ENCODE measurements at regions not wholly inside any gene's neighbourhood (a gene's known extent, or its start where the extent isn't known, plus 50 kb on each side); places are given as distances from the start of the nearest gene placed in this dataset.
A peak's percentile ranks its signal among the peaks of the same experiment; 100 is the strongest.

DNA sequence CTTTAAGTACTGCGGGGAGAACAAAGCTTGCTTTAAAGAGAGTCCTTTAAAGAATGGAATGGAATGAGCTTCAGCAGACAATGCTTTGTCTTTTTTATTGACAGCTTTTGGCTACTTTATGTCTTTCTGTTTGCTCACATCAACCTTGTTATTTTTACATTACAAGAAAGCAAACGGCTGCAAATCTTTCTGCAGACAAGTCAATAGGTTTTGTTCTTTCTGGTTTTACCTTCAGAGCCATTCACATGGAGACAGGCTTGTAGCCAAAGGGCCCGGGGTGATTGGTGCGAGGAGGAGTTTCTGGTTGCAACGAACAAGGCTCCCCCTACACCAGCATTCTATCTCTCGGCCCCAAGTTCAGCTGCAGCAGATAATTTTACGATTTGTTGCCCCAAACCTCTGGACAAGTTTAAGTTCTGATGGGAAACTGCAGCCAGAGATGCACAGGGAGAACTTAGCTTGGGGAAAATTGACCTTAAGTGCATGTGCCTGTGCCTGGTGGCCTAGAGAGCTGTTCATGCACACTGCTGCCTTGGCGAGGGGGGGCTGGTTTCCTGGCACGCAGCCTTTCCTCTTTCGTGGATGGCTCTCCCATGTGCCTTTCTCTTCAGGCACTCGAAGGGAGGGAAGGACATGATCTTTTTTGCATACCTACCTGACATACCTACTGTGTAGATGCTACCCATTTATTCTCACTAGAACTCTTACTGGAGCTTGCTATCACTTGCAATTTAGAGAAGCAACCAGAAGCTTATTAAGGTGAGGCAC is 543.2 kb downstream of the DCDC2C start:
- DNase-seq (ENCODE audit: low read depth in 4 of 6, low spot score in 6 of 6): peak in 1 of 6 donors; percentile 32
- Histone ChIP-seq H3K36me3 (ENCODE audit: control insufficient read depth, insufficient read depth, low read length) (no peaks in the 10 kb centered on the region), H3K27me3 (ENCODE audit: control insufficient read depth, insufficient read depth, low read length) (no peaks in the 10 kb centered on the region), H3K4me1 (ENCODE audit: control insufficient read depth, insufficient read depth, low read length) (no peaks in the 10 kb centered on the region), H3K27ac (ENCODE audit: low read depth, low read length) (no peak overlapping the region), H3K9me3 (ENCODE audit: control insufficient read depth, insufficient read depth, low read length) (no peaks in the 10 kb centered on the region), H3K4me3 (ENCODE audit: low read depth, low read length) (no peak overlapping the region)
- 13% methylated on average over 1 of the region's 11 CpGs for WGBS (ENCODE audit: insufficient coverage)

DNA sequence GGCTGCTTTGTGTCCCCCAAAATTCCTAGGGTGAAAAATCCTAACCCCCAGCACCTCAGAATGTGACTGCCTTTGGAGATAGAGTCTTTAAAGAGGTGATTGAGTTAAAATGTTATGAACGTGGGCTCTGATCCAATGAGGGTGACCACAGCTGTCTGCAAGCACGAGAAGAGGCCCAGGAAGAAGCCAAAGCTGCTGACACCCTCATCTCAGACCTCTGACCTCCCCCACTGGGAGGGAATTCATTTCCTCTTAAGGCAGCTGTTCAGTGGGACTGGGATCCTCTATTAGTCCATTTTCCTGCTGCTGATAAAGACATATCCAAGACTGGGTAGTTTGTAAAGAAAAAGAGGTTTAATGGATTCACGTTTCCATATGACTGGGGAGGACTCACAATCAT is 544.4 kb downstream of the DCDC2C start:
- Histone ChIP-seq H3K27ac (ENCODE audit: low read depth, low read length) (no peak overlapping the region), H3K4me1 (ENCODE audit: control insufficient read depth, insufficient read depth, low read length) (no peaks in the 10 kb centered on the region), H3K36me3 (ENCODE audit: control insufficient read depth, insufficient read depth, low read length) (no peaks in the 10 kb centered on the region), H3K27me3 (ENCODE audit: control insufficient read depth, insufficient read depth, low read length) (no peaks in the 10 kb centered on the region), H3K9me3 (ENCODE audit: control insufficient read depth, insufficient read depth, low read length) (no peaks in the 10 kb centered on the region), H3K4me3 (ENCODE audit: low read depth, low read length) (no peak overlapping the region)
- DNase-seq (ENCODE audit: low read depth in 4 of 6, low spot score in 6 of 6): no peak
- WGBS (ENCODE audit: insufficient coverage): 75% methylated on average over 1 of the region's 3 CpGs

DNA sequence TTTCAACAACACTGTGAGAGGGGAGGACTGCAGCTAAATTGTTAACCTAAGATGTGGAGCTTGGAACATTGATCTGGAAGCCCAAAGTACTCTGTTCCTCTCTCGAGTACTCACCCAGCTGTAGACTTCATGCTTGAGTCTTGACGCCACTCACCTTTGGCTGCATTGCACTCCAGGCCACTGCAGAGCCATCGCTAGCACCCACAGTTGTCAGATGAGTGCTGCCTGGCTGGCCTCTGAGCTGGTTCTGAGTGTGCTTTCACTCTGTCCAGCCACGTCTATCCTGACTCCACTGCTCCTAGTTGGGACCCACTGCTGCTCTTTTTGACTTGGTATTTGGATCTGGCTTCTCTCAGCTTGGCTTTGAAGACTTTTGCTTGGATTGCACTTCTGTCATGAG is 552.1 kb downstream of the DCDC2C start:
- Histone ChIP-seq H3K27ac (ENCODE audit: low read depth, low read length) (no peak overlapping the region), H3K27me3 (ENCODE audit: control insufficient read depth, insufficient read depth, low read length) (no peaks in the 10 kb centered on the region), H3K4me3 (ENCODE audit: low read depth, low read length) (no peak overlapping the region), H3K9me3 (ENCODE audit: control insufficient read depth, insufficient read depth, low read length) (no peaks in the 10 kb centered on the region), H3K4me1 (ENCODE audit: control insufficient read depth, insufficient read depth, low read length) (no peaks in the 10 kb centered on the region), H3K36me3 (ENCODE audit: control insufficient read depth, insufficient read depth, low read length) (no peaks in the 10 kb centered on the region)
- 98% methylated on average over 4 of the region's 4 CpGs for WGBS (ENCODE audit: insufficient coverage)
- no peak for DNase-seq (ENCODE audit: low read depth in 4 of 6, low spot score in 6 of 6)

DNA sequence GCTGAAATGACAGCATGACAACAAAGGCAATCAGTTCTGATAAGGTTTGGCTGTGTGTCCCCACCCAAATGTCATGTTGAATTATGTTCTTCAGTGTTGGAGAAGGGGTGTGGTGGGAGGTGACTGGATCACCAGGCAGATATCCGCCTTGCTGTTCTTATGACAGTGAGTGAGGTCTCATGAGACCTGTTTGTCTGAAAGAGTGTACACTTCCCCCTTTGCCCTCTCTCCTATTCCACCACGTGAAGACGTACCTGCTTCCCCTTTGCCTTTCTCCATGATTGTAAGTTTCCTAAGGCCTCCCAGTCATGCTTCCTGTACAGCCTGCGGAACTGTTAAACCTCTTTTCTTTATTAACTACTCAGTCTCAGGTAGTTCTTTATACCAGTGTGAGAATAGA is 553.0 kb downstream of the DCDC2C start:
- no CpG with 5 or more reads among the region's 4 CpGs for WGBS (ENCODE audit: insufficient coverage)
- no peak overlapping the region for H3K4me3 ChIP-seq (ENCODE audit: low read depth, low read length)
- no peaks in the 10 kb centered on the region for H3K4me1 ChIP-seq (ENCODE audit: control insufficient read depth, insufficient read depth, low read length)
- H3K27ac ChIP-seq (ENCODE audit: low read depth, low read length): no peak overlapping the region
- no peaks in the 10 kb centered on the region for H3K27me3 ChIP-seq (ENCODE audit: control insufficient read depth, insufficient read depth, low read length)
- H3K36me3 ChIP-seq (ENCODE audit: control insufficient read depth, insufficient read depth, low read length): no peaks in the 10 kb centered on the region
- DNase-seq (ENCODE audit: low read depth in 4 of 6, low spot score in 6 of 6): no peak
- no peaks in the 10 kb centered on the region for H3K9me3 ChIP-seq (ENCODE audit: control insufficient read depth, insufficient read depth, low read length)

DNA sequence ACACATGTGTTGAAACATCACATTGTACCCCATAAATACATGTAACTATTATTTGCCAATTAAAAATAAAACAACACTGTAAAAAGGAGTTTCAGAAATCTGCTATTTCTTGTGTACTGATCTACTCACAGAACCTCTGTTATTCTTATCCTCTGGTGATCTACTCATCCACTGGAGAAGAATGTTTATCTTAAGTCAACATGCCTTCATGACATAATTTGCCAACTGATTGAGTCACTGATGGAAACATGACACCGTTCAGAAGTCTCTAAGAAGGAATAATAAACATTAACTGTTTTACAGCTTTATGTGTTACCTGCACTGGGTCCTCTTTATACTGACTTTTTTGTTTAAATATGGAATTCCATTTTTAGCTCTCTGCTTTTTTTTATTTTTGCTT is 555.2 kb downstream of the DCDC2C start:
- Histone ChIP-seq H3K27me3 (ENCODE audit: control insufficient read depth, insufficient read depth, low read length) (no peaks in the 10 kb centered on the region), H3K27ac (ENCODE audit: low read depth, low read length) (no peak overlapping the region), H3K36me3 (ENCODE audit: control insufficient read depth, insufficient read depth, low read length) (no peaks in the 10 kb centered on the region), H3K4me3 (ENCODE audit: low read depth, low read length) (no peak overlapping the region), H3K9me3 (ENCODE audit: control insufficient read depth, insufficient read depth, low read length) (no peaks in the 10 kb centered on the region), H3K4me1 (ENCODE audit: control insufficient read depth, insufficient read depth, low read length) (no peaks in the 10 kb centered on the region)
- DNase-seq (ENCODE audit: low read depth in 4 of 6, low spot score in 6 of 6): no peak
- WGBS (ENCODE audit: insufficient coverage): no CpG with 5 or more reads among the region's 1 CpG

DNA sequence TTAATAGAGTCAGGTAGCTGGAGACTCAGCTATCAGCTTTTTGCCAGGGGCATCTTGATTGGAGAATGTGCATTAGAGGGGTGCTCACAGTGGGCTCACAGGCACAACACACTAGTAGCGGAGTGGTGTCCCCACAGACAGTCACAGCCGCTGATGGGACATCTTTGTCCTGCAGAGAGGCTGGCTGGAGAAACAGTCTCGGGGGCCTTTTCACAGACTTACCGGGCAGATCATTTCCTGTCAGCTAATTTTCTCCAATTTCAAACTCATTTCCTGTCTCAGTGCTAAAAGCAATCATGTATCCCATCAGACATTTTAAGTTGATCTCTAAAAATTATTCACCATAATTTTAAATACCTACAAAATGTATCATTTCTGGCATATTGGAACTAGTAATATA is 562.6 kb downstream of the DCDC2C start:
- H3K9me3 ChIP-seq (ENCODE audit: control insufficient read depth, insufficient read depth, low read length): no peaks in the 10 kb centered on the region
- WGBS (ENCODE audit: insufficient coverage): 61% methylated on average over 4 of the region's 4 CpGs
- no peak overlapping the region for H3K27ac ChIP-seq (ENCODE audit: low read depth, low read length)
- DNase-seq (ENCODE audit: low read depth in 4 of 6, low spot score in 6 of 6): no peak
- H3K27me3 ChIP-seq (ENCODE audit: control insufficient read depth, insufficient read depth, low read length): no peaks in the 10 kb centered on the region
- H3K4me3 ChIP-seq (ENCODE audit: low read depth, low read length): no peak overlapping the region
- H3K4me1 ChIP-seq (ENCODE audit: control insufficient read depth, insufficient read depth, low read length): no peaks in the 10 kb centered on the region
- no peaks in the 10 kb centered on the region for H3K36me3 ChIP-seq (ENCODE audit: control insufficient read depth, insufficient read depth, low read length)

DNA sequence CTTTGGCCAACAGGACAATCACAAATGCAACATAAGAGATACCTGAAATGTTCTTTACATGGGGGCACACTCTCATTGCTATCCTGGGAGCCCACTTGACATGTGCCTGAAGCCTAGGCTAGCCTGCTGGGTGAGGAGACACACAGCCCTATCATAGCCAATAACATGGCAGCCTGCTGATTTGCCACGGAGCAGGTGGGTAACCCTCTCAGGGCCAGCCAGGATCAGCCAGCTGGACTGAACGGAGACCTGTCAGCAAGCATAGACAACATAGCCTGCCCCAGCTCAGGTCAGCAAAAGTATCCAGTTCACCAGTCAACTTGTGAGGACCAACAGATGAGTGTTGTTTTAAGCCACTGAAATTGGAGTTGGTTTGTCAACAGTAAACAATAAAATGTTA is 566.5 kb downstream of the DCDC2C start:
- Histone ChIP-seq H3K27me3 (ENCODE audit: control insufficient read depth, insufficient read depth, low read length) (no peaks in the 10 kb centered on the region), H3K4me3 (ENCODE audit: low read depth, low read length) (no peak overlapping the region), H3K27ac (ENCODE audit: low read depth, low read length) (no peak overlapping the region), H3K4me1 (ENCODE audit: control insufficient read depth, insufficient read depth, low read length) (no peaks in the 10 kb centered on the region), H3K36me3 (ENCODE audit: control insufficient read depth, insufficient read depth, low read length) (no peaks in the 10 kb centered on the region), H3K9me3 (ENCODE audit: control insufficient read depth, insufficient read depth, low read length) (no peaks in the 10 kb centered on the region)
- 90% methylated on average over 2 of the region's 2 CpGs for WGBS (ENCODE audit: insufficient coverage)
- DNase-seq (ENCODE audit: low read depth in 4 of 6, low spot score in 6 of 6): no peak

DNA sequence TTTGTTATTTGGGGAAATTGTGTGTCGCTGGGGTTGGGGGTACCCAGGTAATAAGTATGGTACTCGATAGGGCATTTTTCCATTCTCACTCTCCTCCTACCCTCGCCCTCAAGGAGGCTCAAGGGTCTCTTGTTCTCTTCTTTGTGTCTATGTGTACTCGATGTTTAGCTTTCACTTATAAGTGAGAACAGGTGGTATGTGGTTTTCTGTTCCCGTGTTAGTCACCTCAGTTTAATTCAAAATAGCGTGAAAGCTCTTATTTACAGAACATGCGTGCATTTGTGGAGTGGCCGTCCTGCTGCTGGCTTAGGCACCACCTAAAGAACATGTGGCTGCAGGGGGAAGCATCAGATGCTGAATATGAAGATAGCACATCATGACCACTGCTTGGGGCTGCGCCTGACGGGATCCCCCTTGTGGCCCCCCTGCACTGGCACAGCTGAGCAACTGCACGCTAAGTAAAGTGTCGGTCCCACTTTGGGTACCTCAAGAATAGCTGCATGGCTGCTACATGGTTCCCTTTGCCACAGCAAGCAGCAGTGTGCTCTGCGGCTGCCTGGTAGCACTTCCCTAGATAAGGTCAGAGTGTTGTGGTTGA is 569.0 kb downstream of the DCDC2C start:
- H3K36me3 ChIP-seq (ENCODE audit: control insufficient read depth, insufficient read depth, low read length): no peaks in the 10 kb centered on the region

DNA sequence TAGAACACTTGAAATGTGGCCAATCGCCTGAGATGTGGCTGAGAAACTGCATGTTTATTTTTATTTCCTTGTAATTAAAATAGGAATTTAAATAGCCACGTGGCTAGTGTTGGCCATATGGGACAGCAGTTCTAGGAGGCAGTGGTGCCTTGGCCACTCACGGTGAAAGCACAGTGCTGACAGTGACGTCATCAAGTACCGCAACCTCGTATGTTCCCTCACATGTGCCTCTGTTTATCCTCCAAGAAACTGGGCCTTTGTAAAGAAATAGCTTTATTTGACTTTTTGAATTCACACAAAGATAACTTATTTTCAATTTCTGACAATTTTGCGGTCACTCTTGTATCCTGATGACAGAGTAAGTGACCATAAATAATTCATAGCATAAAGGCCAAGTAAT is 575.0 kb downstream of the DCDC2C start:
- Histone ChIP-seq H3K9me3 (ENCODE audit: control insufficient read depth, insufficient read depth, low read length) (no peaks in the 10 kb centered on the region), H3K4me3 (ENCODE audit: low read depth, low read length) (no peak overlapping the region), H3K36me3 (ENCODE audit: control insufficient read depth, insufficient read depth, low read length) (no peaks in the 10 kb centered on the region), H3K27me3 (ENCODE audit: control insufficient read depth, insufficient read depth, low read length) (no peaks in the 10 kb centered on the region), H3K27ac (ENCODE audit: low read depth, low read length) (no peak overlapping the region), H3K4me1 (ENCODE audit: control insufficient read depth, insufficient read depth, low read length) (no peaks in the 10 kb centered on the region)
- no peak for DNase-seq (ENCODE audit: low read depth in 4 of 6, low spot score in 6 of 6)
- WGBS (ENCODE audit: insufficient coverage): 89% methylated on average over 5 of the region's 7 CpGs

More for the DNA sequence above, 569.0 kb downstream of the DCDC2C start:
- no peaks in the 10 kb centered on the region for H3K27me3 ChIP-seq (ENCODE audit: control insufficient read depth, insufficient read depth, low read length)
- WGBS (ENCODE audit: insufficient coverage): 92% methylated on average over 8 of the region's 13 CpGs
- no peaks in the 10 kb centered on the region for H3K4me1 ChIP-seq (ENCODE audit: control insufficient read depth, insufficient read depth, low read length)
- H3K9me3 ChIP-seq (ENCODE audit: control insufficient read depth, insufficient read depth, low read length): no peaks in the 10 kb centered on the region
- no peak for DNase-seq (ENCODE audit: low read depth in 4 of 6, low spot score in 6 of 6)
- H3K27ac ChIP-seq (ENCODE audit: low read depth, low read length): no peak overlapping the region
- H3K4me3 ChIP-seq (ENCODE audit: low read depth, low read length): no peak overlapping the region

DNA sequence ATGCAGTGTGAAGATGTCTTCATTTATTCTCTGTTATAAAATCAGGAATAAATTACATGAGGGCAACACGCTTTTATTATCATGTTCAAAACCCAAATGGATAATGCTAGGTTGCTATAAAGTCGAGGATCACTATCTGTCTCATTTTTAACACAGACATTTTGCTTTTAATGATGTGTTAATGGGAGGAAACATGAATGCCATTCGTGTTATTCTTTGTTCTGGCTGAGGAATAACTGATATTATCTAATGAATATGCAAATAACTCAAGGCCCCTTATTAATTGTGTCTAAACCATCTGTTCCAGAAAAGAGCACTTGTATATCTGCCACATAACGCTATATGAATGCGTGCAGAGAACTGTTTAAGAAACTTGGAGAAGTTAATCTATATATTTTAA is 576.1 kb downstream of the DCDC2C start:
- H3K9me3 ChIP-seq (ENCODE audit: control insufficient read depth, insufficient read depth, low read length): no peaks in the 10 kb centered on the region
- no peaks in the 10 kb centered on the region for H3K27me3 ChIP-seq (ENCODE audit: control insufficient read depth, insufficient read depth, low read length)
- no peaks in the 10 kb centered on the region for H3K36me3 ChIP-seq (ENCODE audit: control insufficient read depth, insufficient read depth, low read length)
- H3K4me1 ChIP-seq (ENCODE audit: control insufficient read depth, insufficient read depth, low read length): no peaks in the 10 kb centered on the region
- WGBS (ENCODE audit: insufficient coverage): no CpG with 5 or more reads among the region's 5 CpGs
- DNase-seq (ENCODE audit: low read depth in 4 of 6, low spot score in 6 of 6): peak in 2 of 6 donors; percentile 55 to 73
- no peak overlapping the region for H3K27ac ChIP-seq (ENCODE audit: low read depth, low read length)
- no peak overlapping the region for H3K4me3 ChIP-seq (ENCODE audit: low read depth, low read length)
